GM12878 (cell line): ENCODE measurements at regions not wholly inside any gene's neighbourhood (a gene's known extent, or its start where the extent isn't known, plus 50 kb on each side); places are given as distances from the start of the nearest gene placed in this dataset.
"Not testable (repeated sequence)": the region's sequence is repeated elsewhere in the genome, so short reads cannot be mapped to it uniquely, and the experiment has no call there.

ENCODE experiments used
- ATAC-seq: fragments of 200-7000 bp; cut with Tn5 transposase; 3 replicates; pipeline ENCODE4 v1.9.1; 2020; ENCODE audit warnings: mild to moderate bottlenecking, moderate library complexity
- BruUV-seq: library from RNA; stranded (reverse); fragments of 400-500 nt; replicated peaks from 2 replicates; lab custom pipeline; 2021; lab: Mats Ljungman, UMichigan
- CTCF ChIA-PET: fragments of 300-600 bp; sonication (Branson Sonifier 250); formaldehyde crosslinking; extraction: SDS; loops from one replicate; lab custom pipeline; 2021; ENCODE audit warnings: inconsistent platforms; lab: Yijun Ruan, JAX
- POLR2A ChIA-PET: fragments of 350-600 bp; formaldehyde crosslinking; extraction: SDS; loops from one replicate; lab custom pipeline; 2021; ENCODE audit warnings: inconsistent platforms; lab: Charles Lee
- RAD21 ChIA-PET: fragments of 300-600 bp; sonication (Branson Sonifier 250); formaldehyde crosslinking; loops from one replicate; lab custom pipeline; 2023; ENCODE audit warnings: antibody characterized with exemption; ENCODE audit not compliant: unreplicated experiment; lab: Charles Lee
- SMC1A ChIA-PET: fragments of 300-600 bp; sonication (Branson Sonifier 250); formaldehyde crosslinking; loops from one replicate; lab custom pipeline; 2023; ENCODE audit not compliant: unreplicated experiment, uncharacterized antibody; lab: Charles Lee
- DNase-seq: peaks from one replicate; pipeline ENCODE4 v3.0.0-alpha.2; 2011; ENCODE audit warnings: low read depth, low spot score
- FAIRE-seq: peaks from 3 replicates; lab custom pipeline; 2011; peaks lifted over from hg19 to GRCh38; lab: Jason Lieb, UNC
- H2AFZ ChIP-seq: 2 replicates; pipeline ENCODE4 v1.6.0; 2011; ENCODE audit warnings: low read depth, low read length, control low read depth; ENCODE audit not compliant: control insufficient read depth
- H3K27ac ChIP-seq: 2 replicates; pipeline ENCODE4 v1.5.1; 2011; ENCODE audit warnings: control low read depth; ENCODE audit not compliant: control insufficient read depth, insufficient read depth
- H3K27me3 ChIP-seq, 2 experiments: replicated peaks in 1 of 2; 2 replicates each; pipeline versions ENCODE4 v1.6.0 to v1.6.1; 2011; ENCODE audit warnings: low read length in 1 of 2; ENCODE audit not compliant: control insufficient read depth in 2 of 2, insufficient read depth in 2 of 2
- H3K36me3 ChIP-seq, 2 experiments: 2 replicates each; pipeline ENCODE4 v1.5.1; 2011; ENCODE audit warnings: low read length in 1 of 2; ENCODE audit not compliant: control insufficient read depth in 2 of 2, insufficient read depth in 2 of 2
- H3K4me1 ChIP-seq: 2 replicates; pipeline ENCODE4 v1.6.1; 2011; ENCODE audit warnings: mild to moderate bottlenecking, low read length, moderate library complexity, mixed read lengths; ENCODE audit not compliant: control insufficient read depth, insufficient read depth
- H3K4me2 ChIP-seq: 2 replicates; pipeline ENCODE4 v1.6.0; 2011; ENCODE audit warnings: control low read depth; ENCODE audit not compliant: control insufficient read depth, insufficient read depth
- H3K4me3 ChIP-seq: fragments of 200-600 bp; sonication (generic); 2 replicates; pipeline ENCODE4 v1.5.1; 2016
- H3K79me2 ChIP-seq: 2 replicates; pipeline ENCODE4 v1.6.0; 2011; ENCODE audit warnings: low read length; ENCODE audit not compliant: control insufficient read depth, insufficient read depth
- H3K9ac ChIP-seq: 2 replicates; pipeline ENCODE4 v1.8.0; 2011; ENCODE audit warnings: low read length, control low read depth, mixed read lengths; ENCODE audit not compliant: control insufficient read depth, insufficient read depth
- H3K9me3 ChIP-seq: replicated peaks from 3 replicates; pipeline ENCODE4 v1.5.1; 2011; ENCODE audit warnings: mild to moderate bottlenecking, low read length; ENCODE audit not compliant: control insufficient read depth, insufficient read depth
- H4K20me1 ChIP-seq: 2 replicates; pipeline ENCODE4 v1.6.0; 2011; ENCODE audit not compliant: control insufficient read depth, insufficient read depth
- WGBS: methylation state at CpG from one replicate; pipeline ENCODE4 v1.1.6; 2016; ENCODE audit warnings: low lambda C conversion rate; ENCODE audit not compliant: insufficient replicate concordance, insufficient coverage; ENCODE audit errors: missing lambda C conversion rate; 5-methylcytosine and 5-hydroxymethylcytosine counted together
- in situ Hi-C: fragments of 300-500 bp; cut with MboI; formaldehyde crosslinking; loops from 9 replicates; pipeline ENCODE4 v1.14.3; 2018; ENCODE audit warnings: mixed read lengths
- intact Hi-C: fragments of 100-400 bp; cut with micrococcal nuclease; formaldehyde crosslinking; loops from one replicate; pipeline ENCODE4 v1.14.2; 2022; ENCODE audit not compliant: unreplicated experiment

DNA sequence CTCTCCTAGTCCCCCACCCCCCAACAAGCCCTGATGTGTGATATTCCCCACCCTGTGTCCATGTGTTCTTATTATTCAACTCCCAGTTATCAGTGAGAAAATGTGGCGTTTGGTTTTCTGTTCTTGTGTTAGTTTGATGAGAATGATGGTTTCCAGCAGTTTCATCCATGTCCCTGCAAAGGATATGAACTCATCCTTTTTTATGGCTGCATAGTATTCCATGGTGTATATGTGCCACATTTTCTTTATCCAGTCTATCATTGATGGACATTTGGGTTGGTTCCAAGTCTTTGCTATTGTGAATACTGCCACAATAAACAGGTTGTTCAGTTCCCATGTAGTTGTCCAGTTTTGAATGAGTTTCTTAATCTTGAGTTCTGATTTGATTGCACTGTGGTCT is 1006.1 kb upstream of the MIR17HG start:
- H3K4me1 ChIP-seq, CTCF ChIA-PET, H2AFZ ChIP-seq, H3K27ac ChIP-seq, H3K9me3 ChIP-seq, H4K20me1 ChIP-seq, FAIRE-seq, H3K4me3 ChIP-seq, intact Hi-C loops, POLR2A ChIA-PET, ATAC-seq, H3K4me2 ChIP-seq, RAD21 ChIA-PET, H3K79me2 ChIP-seq, H3K27me3 ChIP-seq, H3K9ac ChIP-seq, H3K36me3 ChIP-seq, in situ Hi-C loops, BruUV-seq, DNase-seq, SMC1A ChIA-PET: not testable (repeated sequence)
- 0% methylated on average over 1 of the region's 1 CpG for WGBS

DNA sequence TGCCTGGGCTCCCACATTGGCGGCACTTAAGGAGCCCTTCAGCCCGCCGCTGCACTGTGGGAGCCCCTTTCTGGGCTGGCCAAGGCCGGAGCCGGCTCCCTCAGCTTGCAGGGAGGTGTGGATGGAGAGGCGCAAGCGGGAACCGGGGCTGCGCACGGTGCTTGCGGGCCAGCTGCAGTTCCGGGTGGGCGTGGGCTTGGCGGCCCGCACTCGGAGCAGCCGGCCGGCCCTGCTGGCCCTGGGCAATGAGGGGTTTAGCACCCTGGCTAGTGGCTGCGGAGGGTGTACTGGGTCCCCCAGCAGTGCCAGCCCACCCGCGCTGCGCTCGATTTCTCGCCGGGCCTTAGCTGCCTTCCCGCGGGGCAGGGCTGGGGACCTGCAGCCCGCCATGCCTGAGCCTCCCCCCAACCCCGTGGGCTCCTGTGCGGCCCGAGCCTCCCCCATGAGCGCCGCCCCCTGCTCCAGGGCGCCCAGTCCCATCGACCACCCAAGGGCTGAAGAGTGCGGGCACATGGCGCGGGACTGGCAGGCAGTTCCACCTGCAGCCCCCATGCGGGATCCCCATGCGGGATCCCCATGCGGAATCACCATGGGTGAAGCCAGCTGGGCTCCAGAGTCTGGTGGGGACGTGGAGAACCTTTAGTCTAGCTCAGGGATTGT is 998.9 kb upstream of the MIR17HG start:
- 63% methylated on average over 33 of the region's 42 CpGs for WGBS
- FAIRE-seq, H3K4me3 ChIP-seq, CTCF ChIA-PET, H4K20me1 ChIP-seq, H3K9me3 ChIP-seq, H3K4me1 ChIP-seq, intact Hi-C loops, H3K27me3 ChIP-seq, H3K4me2 ChIP-seq, H3K9ac ChIP-seq, in situ Hi-C loops, DNase-seq, POLR2A ChIA-PET, BruUV-seq, ATAC-seq, SMC1A ChIA-PET, H3K27ac ChIP-seq, H3K36me3 ChIP-seq, H3K79me2 ChIP-seq, RAD21 ChIA-PET, H2AFZ ChIP-seq: not testable (repeated sequence)
